ENCODE measurements at regions not wholly inside any gene's neighbourhood (a gene's known extent, or its start where the extent isn't known, plus 50 kb on each side); places are given as distances from the start of the nearest gene placed in this dataset.
"Not testable (repeated sequence)": the region's sequence is repeated elsewhere in the genome, so short reads cannot be mapped to it uniquely, and the experiment has no call there.

DNA sequence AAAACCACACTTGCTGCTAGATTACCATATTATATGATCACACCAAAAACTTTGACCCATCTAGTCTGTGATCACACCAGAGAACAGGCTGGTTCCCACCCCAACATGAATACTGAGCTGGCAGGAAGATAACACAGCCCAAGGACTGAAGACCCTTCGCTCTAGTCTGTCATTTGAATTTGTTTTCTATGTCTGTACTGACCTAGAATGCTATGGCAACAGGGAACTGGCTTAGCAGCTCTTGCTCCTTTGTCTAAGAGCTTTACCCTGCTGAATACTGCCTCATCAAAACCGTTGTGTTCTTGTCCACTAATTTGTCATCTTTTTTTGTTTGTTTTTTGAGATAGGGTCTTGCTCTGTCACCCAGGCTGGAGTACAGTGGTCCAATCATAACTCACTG is 420.4 kb downstream of the AASDHPPT start:
- Histone ChIP-seq H3K36me3 (no peaks in the 10 kb centered on the region), H3K4me1 (no peaks in the 10 kb centered on the region), H3K27ac (no peak overlapping the region), H4K20me1 (no peaks in the 10 kb centered on the region), H3K27me3 (no peaks in the 10 kb centered on the region), H3K9me3 (no peaks in the 10 kb centered on the region), H3K9ac (no peak overlapping the region), H3K4me3 (no peak overlapping the region), H3K4me2 (no peak overlapping the region)
- TF ChIP-seq Cebpa-rat (IDR thresholded peaks at IDR 0.05) = no peak

DNA sequence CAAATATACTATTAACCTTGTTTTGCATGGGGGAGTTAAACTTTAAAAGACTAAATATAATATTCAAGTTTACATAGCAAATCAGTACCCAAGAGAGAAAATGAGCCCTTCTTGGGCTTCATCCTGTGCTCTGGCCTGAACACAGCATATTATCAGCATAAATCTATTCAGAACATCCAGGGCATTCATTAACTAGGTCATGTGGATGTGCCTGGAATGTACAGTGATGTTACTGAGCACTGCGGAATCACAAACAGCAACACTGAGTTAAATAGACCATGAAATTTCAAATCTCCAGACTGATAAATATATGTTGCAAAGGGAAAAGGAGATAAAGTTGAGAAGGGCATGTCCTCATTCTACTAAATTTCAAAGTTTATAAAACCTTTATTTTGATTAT is 426.4 kb downstream of the AASDHPPT start:
- H3K27me3 ChIP-seq = no peaks in the 10 kb centered on the region
- H3K9me3 ChIP-seq = no peaks in the 10 kb centered on the region
- H3K36me3 ChIP-seq = no peaks in the 10 kb centered on the region
- no peak overlapping the region for H3K27ac ChIP-seq
- H3K4me3 ChIP-seq = no peak overlapping the region
- no peak overlapping the region for H3K4me2 ChIP-seq
- no peaks in the 10 kb centered on the region for H3K4me1 ChIP-seq
- no peak overlapping the region for H3K9ac ChIP-seq
- H4K20me1 ChIP-seq = no peaks in the 10 kb centered on the region
- no peak for TF ChIP-seq Cebpa-rat (IDR thresholded peaks at IDR 0.05)

GRCh38 chr11:106507645-106508306 is 430.3 kb downstream of the AASDHPPT start:
- Histone ChIP-seq H4K20me1 (no peaks in the 10 kb centered on the region), H3K4me1 (no peaks in the 10 kb centered on the region), H3K4me2 (no peak overlapping the region), H3K27me3 (no peaks in the 10 kb centered on the region), H3K36me3 (no peaks in the 10 kb centered on the region), H3K9ac (no peak overlapping the region), H3K4me3 (no peak overlapping the region), H3K9me3 (no peaks in the 10 kb centered on the region), H3K27ac (no peak overlapping the region)
- no peak for TF ChIP-seq Cebpa-rat (IDR thresholded peaks at IDR 0.05)

DNA sequence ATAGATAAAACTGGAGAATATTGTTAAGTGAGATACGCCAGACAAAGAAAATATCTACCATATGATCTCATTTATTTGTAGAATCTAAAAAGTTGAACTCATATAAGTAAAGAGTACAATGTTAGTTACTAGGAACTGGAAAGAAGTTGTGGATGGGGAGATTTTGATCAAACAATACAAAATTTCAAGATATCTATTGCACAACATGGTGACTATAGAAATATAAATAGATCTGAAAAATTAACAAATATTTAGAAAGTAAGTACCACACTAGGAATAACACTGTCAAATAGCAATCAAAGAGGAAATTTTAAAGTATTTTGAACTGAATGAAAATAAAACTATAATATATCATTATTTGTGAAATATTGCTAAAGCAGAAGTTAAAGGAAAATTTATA is 437.2 kb downstream of the AASDHPPT start:
- TF ChIP-seq Cebpa-rat (IDR thresholded peaks at IDR 0.05) = no peak

DNA sequence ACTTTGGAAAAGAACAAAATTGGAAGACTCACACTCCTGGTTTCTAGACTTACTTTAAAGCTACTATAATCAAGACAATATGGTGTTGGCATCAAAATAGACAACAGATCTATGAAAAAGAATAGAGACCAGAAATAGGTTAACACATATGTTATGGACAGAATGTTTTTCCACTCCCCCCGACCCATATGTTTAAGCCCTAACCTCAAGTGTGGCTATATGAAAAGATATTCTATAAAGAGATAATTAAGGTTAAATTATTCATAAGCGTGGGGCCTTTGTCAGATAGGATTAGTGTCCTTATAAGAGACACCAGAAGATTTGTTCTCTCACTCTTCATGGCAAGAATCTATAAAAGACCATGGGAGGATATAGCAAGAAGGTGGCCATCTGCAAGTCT is 440.0 kb downstream of the AASDHPPT start:
- H3K4me2 ChIP-seq = no peak overlapping the region
- H3K27me3 ChIP-seq = no peaks in the 10 kb centered on the region
- no peak overlapping the region for H3K27ac ChIP-seq
- H3K36me3 ChIP-seq = no peaks in the 10 kb centered on the region
- TF ChIP-seq Cebpa-rat (IDR thresholded peaks at IDR 0.05) = no peak
- no peak overlapping the region for H3K9ac ChIP-seq
- no peaks in the 10 kb centered on the region for H3K9me3 ChIP-seq
- H3K4me3 ChIP-seq = no peak overlapping the region
- H4K20me1 ChIP-seq = no peaks in the 10 kb centered on the region
- H3K4me1 ChIP-seq = no peaks in the 10 kb centered on the region

More for the DNA sequence above, 437.2 kb downstream of the AASDHPPT start:
- H3K9me3 ChIP-seq = no peaks in the 10 kb centered on the region
- H3K27ac ChIP-seq = no peak overlapping the region
- no peaks in the 10 kb centered on the region for H3K36me3 ChIP-seq
- H4K20me1 ChIP-seq = no peaks in the 10 kb centered on the region
- no peak overlapping the region for H3K4me2 ChIP-seq
- H3K4me1 ChIP-seq = no peaks in the 10 kb centered on the region
- H3K27me3 ChIP-seq = no peaks in the 10 kb centered on the region
- H3K9ac ChIP-seq = no peak overlapping the region
- H3K4me3 ChIP-seq = no peak overlapping the region

DNA sequence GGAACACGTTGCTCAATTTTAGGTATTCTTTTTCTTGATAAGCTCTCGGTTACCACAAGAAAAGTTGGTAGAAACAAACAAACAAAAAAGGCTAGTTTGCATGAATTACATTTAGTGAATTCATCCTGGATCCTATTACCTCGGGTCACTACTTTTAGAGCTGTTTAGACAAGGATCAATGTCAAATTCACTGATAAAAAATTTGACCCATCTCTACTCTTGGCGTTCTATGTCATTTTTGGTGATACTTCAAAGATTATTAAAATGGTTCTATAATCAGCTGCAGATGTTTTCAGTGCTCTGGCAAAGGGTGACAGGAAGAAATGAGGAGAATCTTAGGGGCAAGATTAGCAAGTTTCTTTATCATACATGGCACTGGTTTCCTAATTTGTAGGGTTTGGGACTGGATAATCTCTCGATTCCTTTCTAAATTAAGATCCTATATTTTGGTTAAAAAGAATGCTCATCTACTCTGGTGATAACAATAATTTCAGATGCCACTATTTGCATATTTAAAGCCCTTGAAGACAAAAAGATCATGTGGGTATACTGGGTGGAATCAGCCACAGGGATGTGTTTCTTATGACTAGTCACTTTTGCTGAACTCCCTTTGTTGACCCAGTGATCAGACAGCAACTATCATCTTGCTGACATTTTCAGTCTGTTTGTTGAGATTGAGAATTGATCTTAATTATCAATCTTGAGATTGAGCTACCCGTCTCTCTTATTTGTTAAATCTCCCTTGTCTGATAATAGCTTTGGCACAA is 442.9 kb downstream of the AASDHPPT start:
- Histone ChIP-seq H3K9me3 (no peaks in the 10 kb centered on the region), H4K20me1 (no peaks in the 10 kb centered on the region), H3K4me2 (no peak overlapping the region), H3K4me3 (no peak overlapping the region), H3K9ac (no peak overlapping the region), H3K4me1 (no peaks in the 10 kb centered on the region), H3K27me3 (no peaks in the 10 kb centered on the region), H3K36me3 (no peaks in the 10 kb centered on the region), H3K27ac (no peak overlapping the region)
- no peak for TF ChIP-seq Cebpa-rat (IDR thresholded peaks at IDR 0.05)

- Histone ChIP-seq H3K27ac (no peak overlapping the region), H3K4me3 (no peak overlapping the region), H3K9ac (no peak overlapping the region), H3K27me3 (no peaks in the 10 kb centered on the region), H4K20me1 (no peaks in the 10 kb centered on the region), H3K36me3 (no peaks in the 10 kb centered on the region), H3K4me2 (no peak overlapping the region), H3K9me3 (no peaks in the 10 kb centered on the region), H3K4me1 (no peaks in the 10 kb centered on the region)
- no peak for TF ChIP-seq Cebpa-rat (IDR thresholded peaks at IDR 0.05)
Observed at GRCh38 chr11:106520920-106521319, 443.5 kb downstream of the AASDHPPT start.

GRCh38 chr11:106523171-106523570 is 445.7 kb downstream of the AASDHPPT start:
- no peak overlapping the region for H3K27ac ChIP-seq
- no peaks in the 10 kb centered on the region for H3K4me1 ChIP-seq
- no peak for TF ChIP-seq Cebpa-rat (IDR thresholded peaks at IDR 0.05)
- H3K36me3 ChIP-seq = no peaks in the 10 kb centered on the region
- no peak overlapping the region for H3K9ac ChIP-seq
- no peak overlapping the region for H3K4me3 ChIP-seq
- H3K27me3 ChIP-seq = no peaks in the 10 kb centered on the region
- H4K20me1 ChIP-seq = no peaks in the 10 kb centered on the region
- no peaks in the 10 kb centered on the region for H3K9me3 ChIP-seq
- H3K4me2 ChIP-seq = no peak overlapping the region

DNA sequence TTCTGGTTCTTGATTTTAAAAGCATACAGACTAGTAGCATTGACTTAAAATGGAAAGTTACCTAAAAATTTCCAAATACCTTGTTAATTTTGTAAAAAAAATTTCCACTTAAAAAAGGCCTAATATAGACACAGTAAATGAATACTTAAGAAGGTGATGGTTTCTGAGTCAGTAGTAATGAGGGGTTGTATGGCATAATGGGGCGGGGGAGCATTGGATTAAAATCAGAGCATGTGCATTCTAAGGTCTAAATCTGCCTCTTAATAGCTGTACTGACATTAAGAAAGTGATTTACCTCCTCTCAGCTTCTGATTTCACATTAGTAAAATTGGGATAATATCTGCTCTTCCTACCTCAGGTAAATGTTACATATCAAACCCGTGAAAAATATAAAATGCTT is 446.5 kb downstream of the AASDHPPT start:
- no peaks in the 10 kb centered on the region for H3K27me3 ChIP-seq
- H3K9ac ChIP-seq = no peak overlapping the region
- no peaks in the 10 kb centered on the region for H4K20me1 ChIP-seq
- TF ChIP-seq Cebpa-rat (IDR thresholded peaks at IDR 0.05) = no peak
- H3K9me3 ChIP-seq = no peaks in the 10 kb centered on the region
- no peak overlapping the region for H3K4me2 ChIP-seq
- no peaks in the 10 kb centered on the region for H3K36me3 ChIP-seq
- H3K4me3 ChIP-seq = no peak overlapping the region
- H3K4me1 ChIP-seq = no peaks in the 10 kb centered on the region
- no peak overlapping the region for H3K27ac ChIP-seq

- Histone ChIP-seq H3K4me2 (no peak overlapping the region), H3K36me3 (no peaks in the 10 kb centered on the region), H3K9ac (no peak overlapping the region), H3K27me3 (no peaks in the 10 kb centered on the region), H4K20me1 (no peaks in the 10 kb centered on the region), H3K9me3 (no peaks in the 10 kb centered on the region), H3K4me3 (no peak overlapping the region), H3K27ac (no peak overlapping the region), H3K4me1 (no peaks in the 10 kb centered on the region)
- no peak for TF ChIP-seq Cebpa-rat (IDR thresholded peaks at IDR 0.05)
Observed at GRCh38 chr11:106524436-106524835, 447.0 kb downstream of the AASDHPPT start.

- not testable (repeated sequence) for H3K9me3 ChIP-seq, H3K4me1 ChIP-seq, H3K9ac ChIP-seq, H3K36me3 ChIP-seq, H3K27ac ChIP-seq, H4K20me1 ChIP-seq, H3K4me2 ChIP-seq, H3K27me3 ChIP-seq, H3K4me3 ChIP-seq
Observed at GRCh38 chr11:106531648-106532047, 454.2 kb downstream of the AASDHPPT start.
